T-helper 17 cell (primary cell): ENCODE measurements at regions not wholly inside any gene's neighbourhood (a gene's known extent, or its start where the extent isn't known, plus 50 kb on each side); places are given as distances from the start of the nearest gene placed in this dataset.

Experiments used
- ATAC-seq: fragments of 150-1000 bp; cut with Tn5 transposase; 2 replicates; pipeline ENCODE4 v1.10.0; 2021; ENCODE audit warnings: mild to moderate bottlenecking, moderate library complexity
- DNase-seq, 3 donors: peaks; one replicate each; pipeline versions ENCODE4 v3.0.0 to v3.0.0-alpha.2; 2020 to 2021
- H3K9me3 ChIP-seq: one replicate; pipeline ENCODE4 v1.7.0; 2013; ENCODE audit warnings: low read length, mild to moderate bottlenecking; ENCODE audit not compliant: control insufficient read depth, poor library complexity, severe bottlenecking
- H3K27ac Mint-ChIP-seq: one replicate; pipeline ENCODE4 v1.8.0; 2022; ENCODE audit warnings: mild to moderate bottlenecking, moderate library complexity, mixed read lengths
- H3K27me3 Mint-ChIP-seq: one replicate; pipeline ENCODE4 v1.8.0; 2022; ENCODE audit warnings: mixed read lengths
- H3K36me3 Mint-ChIP-seq: one replicate; pipeline ENCODE4 v1.8.0; 2022; ENCODE audit warnings: low read depth, mixed read lengths
- H3K4me1 Mint-ChIP-seq: one replicate; pipeline ENCODE4 v1.8.0; 2022; ENCODE audit warnings: mild to moderate bottlenecking, mixed read lengths
- H3K4me3 Mint-ChIP-seq: one replicate; pipeline ENCODE4 v1.8.0; 2022; ENCODE audit warnings: mild to moderate bottlenecking, moderate library complexity, mixed read lengths

DNA sequence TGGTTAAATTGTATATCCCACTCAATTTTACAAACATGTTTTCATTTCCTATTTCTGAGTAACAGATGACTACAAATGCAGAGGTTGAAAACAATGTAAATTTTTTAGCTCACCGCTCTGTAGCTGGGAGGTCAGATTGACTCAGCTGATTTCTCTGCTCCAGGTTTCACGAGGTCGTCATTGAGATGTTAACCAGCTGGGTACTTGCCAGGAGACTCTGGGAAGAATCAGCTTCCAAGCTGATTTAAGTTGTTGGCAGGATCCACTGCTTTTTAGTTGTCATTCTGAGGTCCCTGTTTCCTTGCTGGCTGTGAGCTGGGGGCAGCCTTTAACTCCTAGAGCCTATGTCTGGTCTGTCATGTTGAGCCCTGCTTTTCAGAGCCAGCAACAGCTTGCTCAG lies 864.3 kb upstream of the AGA start:
- ATAC-seq, result no peak
- DNase-seq, result no peak
- Mint-ChIP-seq H3K27me3 (no peaks in the 10 kb centered on the region), H3K4me3 (no peak overlapping the region), H3K36me3 (no peaks in the 10 kb centered on the region), H3K4me1 (no peaks in the 10 kb centered on the region), H3K27ac (no peak overlapping the region)
- no peaks in the 10 kb centered on the region for H3K9me3 ChIP-seq

GRCh38 chr4:178309890-178310289 lies 867.7 kb upstream of the AGA start:
- no peak for DNase-seq
- Mint-ChIP-seq H3K27ac (no peak overlapping the region), H3K4me3 (no peak overlapping the region), H3K4me1 (no peaks in the 10 kb centered on the region), H3K27me3 (no peaks in the 10 kb centered on the region), H3K36me3 (no peaks in the 10 kb centered on the region)
- no peak for ATAC-seq
- H3K9me3 ChIP-seq, result no peaks in the 10 kb centered on the region

- H3K9me3 ChIP-seq, result no peaks in the 10 kb centered on the region
- ATAC-seq, result no peak
Observed at GRCh38 chr4:178311997-178312396, 869.8 kb upstream of the AGA start.

DNA sequence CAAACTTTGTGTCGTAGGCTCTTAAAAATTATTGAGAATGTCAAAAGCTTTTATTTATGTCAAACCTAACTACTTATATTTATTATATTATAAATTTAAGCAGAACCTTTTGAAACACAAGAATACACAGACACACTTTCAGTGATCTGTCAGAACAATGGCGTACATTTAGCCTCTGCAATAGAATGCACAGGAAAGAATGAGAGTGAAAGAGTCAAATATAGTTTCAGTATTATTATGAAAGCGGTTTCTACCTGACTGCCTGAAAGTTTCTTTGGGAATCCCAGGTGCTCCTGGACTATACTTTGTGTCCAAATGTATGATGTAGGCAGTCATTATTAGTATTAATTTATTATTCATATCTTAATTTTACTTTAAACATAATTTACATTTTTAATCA lies 872.0 kb upstream of the AGA start:
- Mint-ChIP-seq H3K36me3 (no peaks in the 10 kb centered on the region), H3K27me3 (no peaks in the 10 kb centered on the region), H3K27ac (no peak overlapping the region), H3K4me1 (no peaks in the 10 kb centered on the region), H3K4me3 (no peak overlapping the region)
- DNase-seq (no peak), ATAC-seq (no peak)
- no peaks in the 10 kb centered on the region for H3K9me3 ChIP-seq

More at GRCh38 chr4:178311997-178312396, 869.8 kb upstream of the AGA start:
- Mint-ChIP-seq H3K27me3 (no peaks in the 10 kb centered on the region), H3K27ac (no peak overlapping the region), H3K4me3 (no peak overlapping the region), H3K4me1 (no peaks in the 10 kb centered on the region), H3K36me3 (no peaks in the 10 kb centered on the region)
- DNase-seq, result no peak

GRCh38 chr4:178316211-178316610 lies 874.0 kb upstream of the AGA start:
- DNase-seq, result no peak
- H3K27me3 Mint-ChIP-seq, result no peaks in the 10 kb centered on the region
- no peaks in the 10 kb centered on the region for H3K36me3 Mint-ChIP-seq
- no peak overlapping the region for H3K27ac Mint-ChIP-seq
- no peak overlapping the region for H3K4me3 Mint-ChIP-seq
- H3K9me3 ChIP-seq, result no peaks in the 10 kb centered on the region
- ATAC-seq, result no peak
- H3K4me1 Mint-ChIP-seq, result no peaks in the 10 kb centered on the region

- H3K9me3 ChIP-seq, result no peaks in the 10 kb centered on the region
- no peaks in the 10 kb centered on the region for H3K27me3 Mint-ChIP-seq
- no peaks in the 10 kb centered on the region for H3K4me1 Mint-ChIP-seq
- DNase-seq (no peak), ATAC-seq (no peak)
- no peaks in the 10 kb centered on the region for H3K36me3 Mint-ChIP-seq
- H3K27ac Mint-ChIP-seq, result no peak overlapping the region
- no peak overlapping the region for H3K4me3 Mint-ChIP-seq
Observed at GRCh38 chr4:178320003-178320402, 877.8 kb upstream of the AGA start.

DNA sequence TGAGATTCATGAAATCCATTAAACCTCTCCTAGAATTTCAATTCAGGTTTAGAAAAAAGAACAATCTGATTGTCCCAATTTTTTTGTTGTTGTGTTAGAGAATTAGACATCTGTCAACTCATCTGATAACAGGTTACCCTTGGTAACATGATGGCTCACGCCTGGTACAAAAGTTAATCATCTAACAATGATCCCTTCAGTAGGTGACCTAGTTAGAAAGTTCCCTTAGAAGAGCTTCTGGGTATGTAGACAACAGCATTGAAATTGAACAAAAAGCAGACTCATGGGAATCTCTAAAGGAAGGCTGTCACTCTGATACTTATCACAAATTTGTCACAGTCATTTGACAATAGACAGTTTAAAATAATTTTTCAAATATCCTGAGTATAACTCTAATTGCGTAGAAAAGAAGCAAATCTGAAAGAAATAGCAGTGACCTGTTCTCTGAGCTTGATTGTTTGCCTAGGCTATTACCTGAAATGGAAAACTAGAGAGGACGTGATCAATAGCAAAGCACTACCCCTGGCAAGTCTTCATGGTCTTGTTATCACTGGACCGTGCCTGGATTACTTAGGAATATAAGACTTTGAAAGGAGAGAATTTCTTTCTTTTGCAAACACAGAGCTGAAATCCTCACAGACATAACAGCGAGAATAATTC lies 880.4 kb upstream of the AGA start:
- no peak for DNase-seq
- no peaks in the 10 kb centered on the region for H3K9me3 ChIP-seq
- H3K27ac Mint-ChIP-seq, result no peak overlapping the region
- ATAC-seq, result no peak
- H3K27me3 Mint-ChIP-seq, result no peaks in the 10 kb centered on the region
- H3K4me3 Mint-ChIP-seq, result no peak overlapping the region
- no peaks in the 10 kb centered on the region for H3K4me1 Mint-ChIP-seq
- H3K36me3 Mint-ChIP-seq, result no peaks in the 10 kb centered on the region

- no peak overlapping the region for H3K4me3 Mint-ChIP-seq
- H3K27ac Mint-ChIP-seq, result no peak overlapping the region
- no peaks in the 10 kb centered on the region for H3K9me3 ChIP-seq
- no peak for DNase-seq
- H3K36me3 Mint-ChIP-seq, result no peaks in the 10 kb centered on the region
- H3K4me1 Mint-ChIP-seq, result no peaks in the 10 kb centered on the region
- ATAC-seq, result no peak
- no peaks in the 10 kb centered on the region for H3K27me3 Mint-ChIP-seq
Observed at GRCh38 chr4:178329226-178329872, 887.1 kb upstream of the AGA start.

DNA sequence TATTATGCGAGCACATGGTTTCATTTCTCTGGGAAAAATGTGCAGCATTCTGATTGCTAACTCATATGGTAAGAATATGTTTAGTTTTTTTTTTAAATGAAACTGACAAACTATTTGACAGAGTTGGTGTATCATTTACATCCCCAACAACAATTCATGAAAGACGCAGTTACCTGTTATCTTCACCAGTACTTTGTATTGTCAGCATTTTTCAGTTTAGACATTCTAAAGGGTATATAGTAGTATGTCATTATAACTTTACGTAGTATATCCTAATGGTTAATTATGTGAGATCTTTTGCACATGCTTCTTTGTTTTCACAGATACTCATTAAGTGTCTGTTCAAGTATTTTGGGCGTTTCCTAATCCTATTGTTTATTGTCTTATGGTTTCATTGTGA lies 891.1 kb upstream of the AGA start:
- no peak for DNase-seq
- H3K27me3 Mint-ChIP-seq, result no peaks in the 10 kb centered on the region
- H3K4me1 Mint-ChIP-seq, result no peaks in the 10 kb centered on the region
- no peaks in the 10 kb centered on the region for H3K9me3 ChIP-seq
- H3K4me3 Mint-ChIP-seq, result no peak overlapping the region
- no peaks in the 10 kb centered on the region for H3K36me3 Mint-ChIP-seq
- no peak overlapping the region for H3K27ac Mint-ChIP-seq
- ATAC-seq, result no peak

DNA sequence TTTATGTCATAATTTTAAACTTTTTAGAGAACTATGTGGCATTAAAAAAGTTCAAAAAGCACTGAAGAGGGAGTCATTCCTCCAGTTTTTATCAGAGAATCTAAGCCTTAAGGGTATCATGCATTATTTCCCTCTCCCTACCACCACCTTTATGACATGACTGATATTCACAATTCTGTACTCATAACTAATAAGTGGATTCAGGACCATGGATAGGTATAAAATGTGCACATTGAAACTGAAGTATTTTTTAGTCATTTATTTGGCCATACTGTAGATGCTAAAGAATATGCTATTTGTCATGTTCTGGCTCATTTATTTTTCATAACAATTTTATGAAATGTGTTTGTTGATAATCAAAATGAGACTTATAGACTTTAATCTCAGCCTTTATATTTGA lies 897.5 kb upstream of the AGA start:
- Mint-ChIP-seq H3K27ac (no peak overlapping the region), H3K4me3 (no peak overlapping the region), H3K36me3 (no peaks in the 10 kb centered on the region), H3K27me3 (no peaks in the 10 kb centered on the region), H3K4me1 (no peaks in the 10 kb centered on the region)
- no peak for DNase-seq
- no peaks in the 10 kb centered on the region for H3K9me3 ChIP-seq
- ATAC-seq, result no peak

GRCh38 chr4:178340468-178340867 lies 898.2 kb upstream of the AGA start:
- no peak for DNase-seq
- Mint-ChIP-seq H3K4me3 (no peak overlapping the region), H3K4me1 (no peaks in the 10 kb centered on the region), H3K27ac (no peak overlapping the region), H3K27me3 (no peaks in the 10 kb centered on the region), H3K36me3 (no peaks in the 10 kb centered on the region)
- no peaks in the 10 kb centered on the region for H3K9me3 ChIP-seq
- ATAC-seq, result no peak

- no peak overlapping the region for H3K27ac Mint-ChIP-seq
- no peaks in the 10 kb centered on the region for H3K27me3 Mint-ChIP-seq
- no peak overlapping the region for H3K4me3 Mint-ChIP-seq
- no peaks in the 10 kb centered on the region for H3K4me1 Mint-ChIP-seq
- DNase-seq, result no peak
- no peaks in the 10 kb centered on the region for H3K36me3 Mint-ChIP-seq
- no peaks in the 10 kb centered on the region for H3K9me3 ChIP-seq
- ATAC-seq, result no peak
Observed at GRCh38 chr4:178344096-178344495, 901.9 kb upstream of the AGA start.

DNA sequence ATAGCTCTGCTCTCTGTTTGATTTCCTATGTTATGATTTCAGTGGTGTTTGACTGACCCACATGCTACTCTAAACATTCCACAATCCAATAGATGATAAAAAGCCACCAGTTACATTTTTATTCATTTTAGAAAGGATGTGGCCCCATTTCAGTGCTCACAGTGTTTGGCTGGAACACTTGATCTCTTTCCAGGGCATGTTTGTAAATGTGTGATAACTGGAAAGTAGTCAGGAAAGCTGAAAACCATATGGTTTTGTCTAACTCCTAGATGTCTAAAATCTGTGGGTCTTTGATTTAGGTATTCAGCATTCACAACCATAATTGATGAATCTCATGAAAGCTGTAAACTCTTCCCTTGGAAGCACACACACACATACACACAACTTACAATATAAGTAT lies 904.9 kb upstream of the AGA start:
- H3K27me3 Mint-ChIP-seq, result no peaks in the 10 kb centered on the region
- no peaks in the 10 kb centered on the region for H3K36me3 Mint-ChIP-seq
- DNase-seq (no peak), ATAC-seq (no peak)
- no peak overlapping the region for H3K4me3 Mint-ChIP-seq
- H3K9me3 ChIP-seq, result no peaks in the 10 kb centered on the region
- H3K4me1 Mint-ChIP-seq, result no peaks in the 10 kb centered on the region
- H3K27ac Mint-ChIP-seq, result no peak overlapping the region

- Mint-ChIP-seq H3K27me3 (no peaks in the 10 kb centered on the region), H3K27ac (no peak overlapping the region), H3K36me3 (no peaks in the 10 kb centered on the region), H3K4me3 (no peak overlapping the region), H3K4me1 (no peaks in the 10 kb centered on the region)
- DNase-seq, result no peak
- H3K9me3 ChIP-seq, result no peaks in the 10 kb centered on the region
- no peak for ATAC-seq
Observed at GRCh38 chr4:178349601-178350000, 907.4 kb upstream of the AGA start.
